IMR-90 (cell line): ENCODE measurements at regions not wholly inside any gene's neighbourhood (a gene's known extent, or its start where the extent isn't known, plus 50 kb on each side); places are given as distances from the start of the nearest gene placed in this dataset.

Experiments
- CEBPB ChIP-seq: IDR thresholded peaks from 2 replicates; pipeline ENCODE4 v1.6.1; 2012; ENCODE audit warnings: low read depth, low read length, improper control_type of control experiment
- MAFK ChIP-seq: IDR thresholded peaks from 2 replicates; pipeline ENCODE4 v1.6.1; 2012; ENCODE audit warnings: low read depth, low read length, improper control_type of control experiment
- MXI1 ChIP-seq: IDR thresholded peaks from 2 replicates; pipeline ENCODE4 v1.6.1; 2012; ENCODE audit warnings: low read depth, mild to moderate bottlenecking, low read length, moderate library complexity, borderline replicate concordance
- POLR2A ChIP-seq: IDR thresholded peaks from 2 replicates; pipeline ENCODE4 v1.6.1; 2012; ENCODE audit warnings: mild to moderate bottlenecking, low read depth, low read length
- RAD21 ChIP-seq: IDR thresholded peaks from 2 replicates; pipeline ENCODE4 v1.6.1; 2012; ENCODE audit warnings: low read length, improper control_type of control experiment
- RFX5 ChIP-seq: IDR thresholded peaks from 2 replicates; pipeline ENCODE4 v1.8.0; 2012; ENCODE audit warnings: low read depth, mild to moderate bottlenecking, low read length, moderate library complexity
- TF ChIP-seq, protein P1 (sequence below): conservative IDR thresholded peaks from 2 replicates; pipeline ENCODE4 v1.5.1; 2012; ENCODE audit warnings: mild to moderate bottlenecking, low read depth, low read length, improper control_type of control experiment
- TF ChIP-seq, protein P2 (sequence below): fragments of 150-350 bp; IDR thresholded peaks from 2 replicates; pipeline ENCODE4 v1.6.1; 2017; ENCODE audit warnings: mild to moderate bottlenecking, antibody characterized with exemption, low read length, low read depth

DNA sequence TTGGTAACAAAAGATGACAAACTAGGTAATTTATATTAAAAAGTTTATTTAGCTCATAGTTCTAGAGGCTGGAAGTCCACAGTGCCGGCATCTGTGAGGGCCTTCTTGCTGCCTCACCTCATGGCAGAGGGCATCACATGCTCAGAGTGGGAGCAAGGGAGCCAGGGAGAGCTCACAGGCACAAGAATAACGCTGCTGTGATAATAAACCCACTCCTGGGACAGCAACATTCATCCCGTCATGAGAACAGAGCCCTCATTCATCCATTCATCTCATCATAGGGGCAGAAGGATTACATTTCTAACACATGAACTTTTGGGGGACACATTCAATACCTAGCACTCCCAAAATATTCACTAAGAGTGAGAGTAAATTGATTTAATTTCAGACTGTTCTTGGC is 170.6 kb upstream of the AKR1E2 start:
- no peak for TF ChIP-seq RFX5
- TF ChIP-seq, protein P1, sequence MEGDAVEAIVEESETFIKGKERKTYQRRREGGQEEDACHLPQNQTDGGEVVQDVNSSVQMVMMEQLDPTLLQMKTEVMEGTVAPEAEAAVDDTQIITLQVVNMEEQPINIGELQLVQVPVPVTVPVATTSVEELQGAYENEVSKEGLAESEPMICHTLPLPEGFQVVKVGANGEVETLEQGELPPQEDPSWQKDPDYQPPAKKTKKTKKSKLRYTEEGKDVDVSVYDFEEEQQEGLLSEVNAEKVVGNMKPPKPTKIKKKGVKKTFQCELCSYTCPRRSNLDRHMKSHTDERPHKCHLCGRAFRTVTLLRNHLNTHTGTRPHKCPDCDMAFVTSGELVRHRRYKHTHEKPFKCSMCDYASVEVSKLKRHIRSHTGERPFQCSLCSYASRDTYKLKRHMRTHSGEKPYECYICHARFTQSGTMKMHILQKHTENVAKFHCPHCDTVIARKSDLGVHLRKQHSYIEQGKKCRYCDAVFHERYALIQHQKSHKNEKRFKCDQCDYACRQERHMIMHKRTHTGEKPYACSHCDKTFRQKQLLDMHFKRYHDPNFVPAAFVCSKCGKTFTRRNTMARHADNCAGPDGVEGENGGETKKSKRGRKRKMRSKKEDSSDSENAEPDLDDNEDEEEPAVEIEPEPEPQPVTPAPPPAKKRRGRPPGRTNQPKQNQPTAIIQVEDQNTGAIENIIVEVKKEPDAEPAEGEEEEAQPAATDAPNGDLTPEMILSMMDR: no peak
- no peak for TF ChIP-seq POLR2A
- no peak for TF ChIP-seq MAFK
- TF ChIP-seq CEBPB: no peak
- TF ChIP-seq MXI1: no peak
- TF ChIP-seq RAD21: no peak
- TF ChIP-seq, protein P2, sequence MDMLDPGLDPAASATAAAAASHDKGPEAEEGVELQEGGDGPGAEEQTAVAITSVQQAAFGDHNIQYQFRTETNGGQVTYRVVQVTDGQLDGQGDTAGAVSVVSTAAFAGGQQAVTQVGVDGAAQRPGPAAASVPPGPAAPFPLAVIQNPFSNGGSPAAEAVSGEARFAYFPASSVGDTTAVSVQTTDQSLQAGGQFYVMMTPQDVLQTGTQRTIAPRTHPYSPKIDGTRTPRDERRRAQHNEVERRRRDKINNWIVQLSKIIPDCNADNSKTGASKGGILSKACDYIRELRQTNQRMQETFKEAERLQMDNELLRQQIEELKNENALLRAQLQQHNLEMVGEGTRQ: no peak
